Liver (tissue), 8 donors: ENCODE measurements at regions not wholly inside any gene's neighbourhood (a gene's known extent, or its start where the extent isn't known, plus 50 kb on each side); places are given as distances from the start of the nearest gene placed in this dataset.

ENCODE experiments used
- DNase-seq: peaks from one replicate; pipeline ENCODE4 v3.0.0-alpha.2; 2017; ENCODE audit warnings: low spot score
- H3K27ac ChIP-seq, 2 donors: one replicate each; pipeline ENCODE4 v1.7.0; 2013; ENCODE audit warnings: inconsistent platforms in 2 of 2, low read length in 2 of 2, control low read depth in 1 of 2, low read depth in 1 of 2, mild to moderate bottlenecking in 1 of 2
- H3K27me3 ChIP-seq, 4 donors: one replicate each; pipeline versions ENCODE4 v1.6.1 to v1.7.0; 2013; ENCODE audit warnings: low read length in 3 of 4, inconsistent platforms in 1 of 4, mild to moderate bottlenecking in 1 of 4, moderate library complexity in 1 of 4; ENCODE audit not compliant: control insufficient read depth in 4 of 4, insufficient read depth in 4 of 4
- H3K36me3 ChIP-seq, 4 donors: one replicate each; pipeline versions ENCODE4 v1.6.1 to v1.7.0; 2013; ENCODE audit warnings: low read length in 3 of 4, mild to moderate bottlenecking in 3 of 4, low read depth in 1 of 4, moderate library complexity in 1 of 4; ENCODE audit not compliant: control insufficient read depth in 4 of 4, insufficient read depth in 3 of 4
- H3K4me1 ChIP-seq, 4 donors: one replicate each; pipeline versions ENCODE4 v1.6.1 to v1.7.0; 2013; ENCODE audit warnings: low read length in 3 of 4, mild to moderate bottlenecking in 3 of 4, moderate library complexity in 1 of 4; ENCODE audit not compliant: control insufficient read depth in 4 of 4, insufficient read depth in 4 of 4
- H3K4me3 ChIP-seq, 3 donors: one replicate each; pipeline versions ENCODE4 v1.6.1 to v1.7.0; 2013; ENCODE audit warnings: low read length in 3 of 3, control low read depth in 1 of 3, low read depth in 1 of 3, mild to moderate bottlenecking in 1 of 3
- H3K9ac ChIP-seq, 2 donors: one replicate each; pipeline ENCODE4 v1.7.0; 2013; ENCODE audit warnings: low read length in 2 of 2, mild to moderate bottlenecking in 2 of 2, moderate library complexity in 2 of 2, control low read depth in 1 of 2, low read depth in 1 of 2
- H3K9me3 ChIP-seq, 4 donors: one replicate each; pipeline versions ENCODE4 v1.6.1 to v1.7.0; 2013; ENCODE audit warnings: low read length in 3 of 4; ENCODE audit not compliant: control insufficient read depth in 4 of 4
- ATF3 ChIP-seq: IDR thresholded peaks from 2 replicates; pipeline ENCODE4 v1.6.1; 2016; ENCODE audit warnings: antibody characterized with exemption
- CTCF ChIP-seq: fragments of 150-350 bp; IDR thresholded peaks from 2 replicates; pipeline ENCODE4 v1.5.1; 2017; ENCODE audit warnings: improper control_type of control experiment, low read depth, low read length; ENCODE audit not compliant: missing input control
- EGR1 ChIP-seq, 2 donors: IDR thresholded peaks; 2 replicates each; pipeline ENCODE4 v1.6.1; 2016 to 2018; ENCODE audit warnings: antibody characterized with exemption in 2 of 2, low read depth in 2 of 2
- FOXA2 ChIP-seq: IDR thresholded peaks from 2 replicates; pipeline ENCODE4 v1.6.1; 2016; ENCODE audit warnings: antibody characterized with exemption
- GABPA ChIP-seq, 2 donors: IDR thresholded peaks in 1 of 2; conservative IDR thresholded peaks in 1 of 2; 2 replicates each; pipeline ENCODE4 v1.6.1; 2016; ENCODE audit warnings: antibody characterized with exemption in 2 of 2, mild to moderate bottlenecking in 1 of 2, moderate library complexity in 1 of 2
- HNF4A ChIP-seq, 2 donors: conservative IDR thresholded peaks; 2 replicates each; pipeline ENCODE4 v1.6.1; 2016; ENCODE audit warnings: antibody characterized with exemption in 2 of 2, mild to moderate bottlenecking in 2 of 2
- HNF4G ChIP-seq: IDR thresholded peaks from 2 replicates; pipeline ENCODE4 v1.6.1; 2016; ENCODE audit warnings: antibody characterized with exemption
- JUND ChIP-seq, 2 donors: IDR thresholded peaks; 2 replicates each; pipeline ENCODE4 v1.6.1; 2016; ENCODE audit warnings: antibody characterized with exemption in 2 of 2
- MAX ChIP-seq: IDR thresholded peaks from 2 replicates; pipeline ENCODE4 v1.6.1; 2016; ENCODE audit warnings: antibody characterized with exemption
- NR2F2 ChIP-seq: IDR thresholded peaks from 2 replicates; pipeline ENCODE4 v1.6.1; 2016; ENCODE audit warnings: antibody characterized with exemption
- RAD21 ChIP-seq, 2 donors: IDR thresholded peaks; 2 replicates each; pipeline ENCODE4 v1.6.1; 2016; ENCODE audit warnings: antibody characterized with exemption in 2 of 2, mild to moderate bottlenecking in 2 of 2
- REST ChIP-seq: IDR thresholded peaks from 2 replicates; pipeline ENCODE4 v1.6.1; 2016; ENCODE audit warnings: antibody characterized with exemption, mild to moderate bottlenecking
- RXRA ChIP-seq, 2 donors: IDR thresholded peaks; 2 replicates each; pipeline ENCODE4 v1.6.1; 2017 to 2018; ENCODE audit warnings: antibody characterized with exemption in 2 of 2, mild to moderate bottlenecking in 1 of 2
- TAF1 ChIP-seq: conservative IDR thresholded peaks from 2 replicates; pipeline ENCODE4 v1.6.1; 2016; ENCODE audit warnings: antibody characterized with exemption, mild to moderate bottlenecking
- YY1 ChIP-seq: IDR thresholded peaks from 2 replicates; pipeline ENCODE4 v1.6.1; 2016; ENCODE audit warnings: antibody characterized with exemption, mild to moderate bottlenecking
- ZBTB33 ChIP-seq: IDR thresholded peaks from 2 replicates; pipeline ENCODE4 v1.6.1; 2016; ENCODE audit warnings: antibody characterized with exemption
- WGBS: extraction: QIAGEN DNeasy Blood & Tissue Kit; methylation state at CpG from one replicate; pipeline ENCODE4 v1.1.7; 2013; 5-methylcytosine and 5-hydroxymethylcytosine counted together
- donor health status: healthy.
- donor health status: healthy.
- donor health status: healthy.
- donor health status: healthy.
- donor health status: healthy.

GRCh38 chrX:9158611-9159010, 124.7 kb upstream of the FAM9B start:
- no peaks in the 10 kb centered on the region for H3K4me1 ChIP-seq
- no peak overlapping the region for H3K27ac ChIP-seq
- peaks cover 0 to 2% (median 0%) of the 10 kb centered on the region in 4 donors for H3K27me3 ChIP-seq
- no peak overlapping the region for H3K9ac ChIP-seq
- no peak for DNase-seq
- no peaks in the 10 kb centered on the region for H3K36me3 ChIP-seq
- H3K9me3 ChIP-seq = no peaks in the 10 kb centered on the region
- TF ChIP-seq HNF4A (conservative IDR thresholded peaks at IDR 0.05) = no peak
- TF ChIP-seq MAX = no peak
- TF ChIP-seq HNF4G = no peak
- TF ChIP-seq ZBTB33 = no peak
- TF ChIP-seq TAF1 = no peak
- no peak for TF ChIP-seq FOXA2
- TF ChIP-seq RXRA (IDR thresholded peaks at IDR 0.05) = no peak
- TF ChIP-seq RAD21 (IDR thresholded peaks at IDR 0.05) = no peak
- no peak for TF ChIP-seq ATF3
- TF ChIP-seq EGR1 (IDR thresholded peaks at IDR 0.05; ENCODE audit: low read depth in 2 of 2) = no peak
- no peak for TF ChIP-seq GABPA (IDR thresholded peaks at IDR 0.05 in 1 of 2, conservative IDR thresholded peaks at IDR 0.05 in 1 of 2)
- TF ChIP-seq YY1 = no peak
- no peak for TF ChIP-seq NR2F2
- no peak for TF ChIP-seq CTCF
- TF ChIP-seq REST = no peak
- no peak for TF ChIP-seq JUND (IDR thresholded peaks at IDR 0.05)
- H3K4me3 ChIP-seq = no peak overlapping the region
- WGBS = 95% methylated on average over 7 of the region's 7 CpGs
